Glomerular visceral epithelial cell (primary cell): ENCODE measurements at regions not wholly inside any gene's neighbourhood (a gene's known extent, or its start where the extent isn't known, plus 50 kb on each side); places are given as distances from the start of the nearest gene placed in this dataset.

Experiments used
- DNase-seq: peaks from one replicate; pipeline ENCODE4 v3.0.0-alpha.2; 2016; ENCODE audit errors: extremely low spot score

DNA sequence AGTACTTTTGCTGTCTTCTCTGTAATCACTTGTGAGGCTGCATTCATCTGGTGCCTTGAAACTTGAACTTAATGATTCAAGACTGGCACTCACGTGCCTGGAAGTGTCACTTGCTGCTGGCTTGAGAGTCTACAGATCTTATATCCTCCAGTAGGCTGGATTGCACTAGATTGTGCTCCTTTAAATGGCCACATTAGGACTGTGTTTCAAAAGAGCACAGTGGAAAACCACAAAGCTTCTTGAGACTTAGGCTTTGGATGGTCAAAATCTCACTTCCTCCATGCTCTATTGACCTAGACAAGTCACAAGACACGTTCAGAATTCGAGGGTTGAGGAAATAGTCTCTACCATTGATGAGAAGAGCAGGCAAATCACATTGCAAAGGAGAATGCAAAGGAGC, 1278.8 kb upstream of the MIR17HG start:
- DNase-seq = no peak

GRCh38 chr13:90070362-90070761, 1277.1 kb upstream of the MIR17HG start:
- no peak for DNase-seq

DNA sequence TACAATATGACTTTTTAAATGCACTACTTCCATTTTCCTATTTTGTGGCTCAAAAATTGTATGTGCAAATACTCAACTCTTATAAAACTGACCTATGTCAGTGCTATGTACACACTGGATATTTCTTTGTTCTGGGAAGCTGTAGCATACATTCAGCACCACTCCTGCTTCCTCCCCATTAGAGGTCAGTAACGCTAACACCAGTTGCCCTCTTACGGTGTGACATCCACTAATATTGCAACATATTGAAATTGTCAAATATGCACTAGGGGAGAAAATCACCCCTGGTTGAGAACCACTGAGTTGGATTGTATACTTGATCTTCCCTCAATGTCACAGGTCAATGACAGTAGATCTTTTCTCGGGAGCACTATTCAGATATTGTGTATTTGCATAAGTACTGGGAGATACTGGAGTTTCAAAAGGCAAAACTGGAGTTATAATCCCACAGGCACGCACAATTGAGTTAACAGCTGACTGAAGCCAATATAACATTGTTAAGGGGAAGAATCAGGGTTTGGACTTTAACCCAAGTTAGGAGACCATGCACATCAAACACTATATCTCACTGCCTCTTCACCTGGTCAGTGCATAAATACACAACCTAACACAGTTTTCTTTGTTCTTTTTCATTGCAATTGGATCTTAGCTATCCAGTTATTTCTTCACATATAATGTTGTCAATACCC, 1276.5 kb upstream of the MIR17HG start:
- no peak for DNase-seq

DNA sequence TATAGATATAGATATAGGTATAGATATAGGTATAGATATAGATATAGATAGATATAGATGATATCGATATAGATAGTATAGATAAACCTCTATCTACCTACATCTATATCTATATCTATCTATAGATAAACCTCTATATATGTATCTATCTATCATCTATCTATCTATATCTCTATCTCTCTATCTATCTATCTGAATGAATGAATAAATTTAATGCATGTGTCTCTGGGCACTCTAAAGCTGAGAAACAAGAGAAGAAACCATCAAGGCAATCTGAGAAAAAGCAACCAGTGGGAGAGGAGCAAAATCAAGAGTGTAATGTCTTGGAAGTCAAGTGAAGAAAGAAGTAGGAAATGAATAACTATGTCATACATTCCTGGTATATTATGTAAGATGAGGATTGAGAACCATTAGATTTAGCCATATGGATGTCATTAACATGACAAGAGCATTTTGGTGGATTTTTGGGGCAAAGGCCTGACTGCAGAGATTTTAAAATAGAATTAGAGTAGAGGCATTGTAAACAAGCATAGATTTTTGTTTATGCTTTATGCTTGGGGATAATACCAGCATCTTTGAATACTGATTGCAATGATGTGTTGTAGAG, 1262.7 kb upstream of the MIR17HG start:
- DNase-seq = no peak

- DNase-seq = no peak
Observed at GRCh38 chr13:90089051-90089450, 1258.4 kb upstream of the MIR17HG start.

GRCh38 chr13:90091611-90092010, 1255.9 kb upstream of the MIR17HG start:
- no peak for DNase-seq

- DNase-seq = no peak
Observed at GRCh38 chr13:90094357-90094756, 1253.1 kb upstream of the MIR17HG start.

GRCh38 chr13:90098577-90098976, 1248.9 kb upstream of the MIR17HG start:
- DNase-seq = no peak

- DNase-seq = no peak
Observed at GRCh38 chr13:90099847-90100246, 1247.6 kb upstream of the MIR17HG start.

- no peak for DNase-seq
Observed at GRCh38 chr13:90103099-90103784, 1244.2 kb upstream of the MIR17HG start.

DNA sequence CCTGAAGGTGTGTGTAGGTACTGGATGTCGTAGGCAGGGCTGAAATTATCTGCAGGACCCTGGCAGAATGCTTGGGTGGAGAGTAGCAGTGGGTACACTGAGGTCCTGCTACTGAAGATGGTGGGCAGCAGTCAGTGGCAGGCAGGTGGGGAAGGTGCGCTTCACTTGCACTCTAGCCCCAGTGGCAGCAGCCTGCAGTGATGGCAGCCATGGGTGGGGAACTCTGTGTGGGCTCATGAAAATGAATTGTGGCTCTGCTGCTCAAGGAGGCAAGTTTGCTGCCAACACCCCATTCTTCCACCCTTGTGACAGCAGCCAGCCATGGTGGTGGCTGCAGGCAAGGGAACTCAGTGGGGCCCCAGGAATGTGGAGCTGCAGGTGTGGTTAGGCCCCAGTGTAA, 1242.7 kb upstream of the MIR17HG start:
- no peak for DNase-seq

- DNase-seq = peak; percentile 5
Observed at GRCh38 chr13:90105276-90105675, 1242.2 kb upstream of the MIR17HG start.

- DNase-seq = no peak
Observed at GRCh38 chr13:90105849-90106496, 1241.5 kb upstream of the MIR17HG start.

DNA sequence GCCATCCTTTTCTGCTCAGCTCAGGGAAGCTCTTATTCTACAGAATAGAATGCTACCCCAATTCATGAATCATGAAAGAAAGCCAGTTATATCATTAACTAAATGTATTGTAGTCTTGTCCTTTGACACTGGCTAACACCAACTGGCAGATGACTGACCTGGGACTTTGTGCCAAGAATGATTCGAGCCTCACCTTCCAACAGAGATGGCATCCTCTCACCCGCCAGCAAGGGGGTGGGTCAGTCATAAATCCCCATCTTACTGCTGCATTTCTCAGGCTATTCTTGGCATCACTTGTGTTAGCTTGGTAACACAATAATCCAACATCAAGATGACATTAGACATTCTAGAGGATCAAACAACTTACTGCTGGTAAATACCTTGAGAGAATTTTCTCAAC, 1239.8 kb upstream of the MIR17HG start:
- no peak for DNase-seq

DNA sequence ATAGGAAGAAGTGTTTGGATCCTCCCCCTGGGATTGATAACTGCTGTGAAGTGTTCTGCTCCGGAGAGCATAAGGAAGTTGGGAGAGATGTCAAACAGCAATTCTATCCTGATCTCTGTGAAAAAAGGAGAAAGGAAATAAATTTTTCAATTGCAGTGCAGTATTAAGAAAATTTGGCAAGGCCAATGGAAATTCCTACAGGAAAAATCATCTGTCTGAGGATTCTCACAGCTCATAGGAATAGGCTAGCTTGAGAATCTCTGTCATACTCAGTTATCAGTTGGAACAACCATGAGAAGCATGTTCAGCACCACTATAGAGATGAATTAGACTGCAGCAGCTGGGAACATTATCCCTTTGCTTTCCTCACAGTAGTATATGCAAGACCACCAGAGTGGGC, 1238.9 kb upstream of the MIR17HG start:
- no peak for DNase-seq

DNA sequence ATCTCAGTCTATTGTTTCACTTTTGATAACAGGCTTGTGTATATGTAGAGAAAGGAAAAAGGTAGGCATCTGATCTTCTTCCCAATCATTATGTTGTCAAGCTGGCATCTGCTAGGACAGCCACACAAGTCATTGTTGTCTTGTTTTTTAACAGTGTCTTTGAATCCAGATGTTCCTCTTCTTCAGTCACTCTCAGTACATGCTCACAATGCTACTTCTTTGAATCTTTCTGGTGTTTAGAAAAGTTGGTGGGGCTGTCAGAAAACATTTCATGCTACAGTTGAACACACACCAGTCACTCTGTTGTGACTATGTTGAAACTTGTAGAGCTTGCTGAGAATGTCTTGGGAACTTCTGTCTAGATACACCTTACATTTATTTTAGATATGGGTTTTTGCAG, 1231.4 kb upstream of the MIR17HG start:
- no peak for DNase-seq

DNA sequence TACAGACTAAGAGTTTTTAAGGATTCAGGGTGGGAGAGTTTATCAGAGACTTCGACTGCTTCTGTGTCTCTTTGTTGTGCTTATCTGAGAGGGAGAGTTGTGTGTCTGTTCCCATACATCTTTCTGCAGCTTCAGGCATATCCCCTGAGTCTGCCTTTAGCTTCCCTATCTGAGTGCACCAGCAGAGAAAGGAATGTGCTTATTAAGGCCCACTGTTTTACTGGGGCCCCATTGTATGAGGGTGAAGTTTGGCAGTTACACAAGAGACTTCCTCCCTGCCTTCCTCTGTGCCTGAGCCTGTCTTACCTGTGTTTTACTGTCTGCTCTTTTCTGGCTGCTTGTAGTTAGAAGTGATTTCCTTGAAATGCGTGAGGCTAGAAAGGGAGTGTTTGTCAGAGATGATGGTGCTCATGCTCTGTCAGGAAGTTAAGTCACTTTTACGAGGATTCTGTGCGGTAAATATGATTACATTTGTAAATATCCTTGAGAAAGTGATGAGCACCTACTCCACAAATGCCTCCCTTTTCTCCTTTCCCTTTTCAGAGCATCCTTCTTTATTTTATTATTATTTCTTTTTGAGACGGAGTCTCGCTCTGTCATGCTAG, 1228.9 kb upstream of the MIR17HG start:
- DNase-seq = no peak

- no peak for DNase-seq
Observed at GRCh38 chr13:90120026-90120425, 1227.5 kb upstream of the MIR17HG start.

- DNase-seq = no peak
Observed at GRCh38 chr13:90121784-90122183, 1225.7 kb upstream of the MIR17HG start.

DNA sequence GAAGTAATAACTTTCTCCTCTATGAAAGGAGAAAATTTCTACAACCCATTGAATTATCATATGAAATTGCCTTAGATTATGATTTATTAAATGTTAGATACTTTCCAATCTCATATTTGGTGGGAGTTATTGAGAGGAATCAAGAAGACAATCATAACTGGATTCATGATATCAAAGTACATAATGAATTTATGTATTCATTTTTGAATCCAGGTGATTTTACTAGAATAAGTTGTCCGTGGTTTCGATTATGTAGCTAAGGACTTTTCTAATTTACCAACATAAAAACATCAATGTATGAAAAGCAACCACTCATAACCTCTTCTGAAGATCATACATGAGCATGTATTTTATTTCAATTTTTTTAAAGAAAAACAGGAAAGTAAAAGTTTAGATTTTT, 1225.0 kb upstream of the MIR17HG start:
- no peak for DNase-seq

DNA sequence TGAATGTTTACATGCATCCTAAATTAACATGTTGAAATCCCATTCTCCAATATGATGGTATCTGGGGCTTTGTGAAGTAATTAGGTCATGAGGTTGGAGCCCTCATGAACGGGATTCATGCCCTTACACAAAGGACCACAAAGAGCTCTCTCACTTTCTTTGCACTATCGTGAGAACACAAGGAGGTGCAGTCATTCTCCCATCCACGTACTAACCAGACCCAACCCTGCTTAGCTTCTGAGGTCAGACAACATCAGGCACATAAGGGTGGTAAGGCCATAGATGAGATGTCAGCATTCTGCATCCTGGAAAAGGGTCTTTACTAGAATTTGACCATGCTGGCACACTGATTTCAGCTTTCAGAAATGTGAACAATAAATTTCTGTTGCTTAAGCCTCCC, 1211.9 kb upstream of the MIR17HG start:
- no peak for DNase-seq

DNA sequence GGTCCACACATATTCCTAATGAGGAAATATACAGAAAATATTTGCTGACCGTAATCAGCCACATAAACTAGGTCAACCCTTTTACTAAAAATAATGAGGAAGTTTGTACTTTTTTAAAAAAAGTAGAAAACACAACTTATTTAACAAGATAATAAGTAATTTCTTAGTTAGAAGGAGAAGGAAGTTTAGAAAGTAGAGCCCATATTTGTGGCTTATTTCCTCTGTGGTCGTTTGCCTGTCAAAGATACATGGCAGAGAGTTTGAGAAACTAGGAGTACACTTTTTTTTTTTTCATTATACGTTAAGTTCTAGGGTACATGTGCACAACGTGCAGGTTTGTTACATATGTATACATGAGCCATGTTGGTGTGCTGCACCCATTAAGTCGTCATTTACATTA, 1205.2 kb upstream of the MIR17HG start:
- DNase-seq = no peak
